GM12878 (cell line): ENCODE measurements at regions not wholly inside any gene's neighbourhood (a gene's known extent, or its start where the extent isn't known, plus 50 kb on each side); places are given as distances from the start of the nearest gene placed in this dataset.

ENCODE experiments used
- ATAC-seq: fragments of 200-7000 bp; cut with Tn5 transposase; 3 replicates; pipeline ENCODE4 v1.9.1; 2020; ENCODE audit warnings: mild to moderate bottlenecking, moderate library complexity
- BruUV-seq: library from RNA; stranded (reverse); fragments of 400-500 nt; replicated peaks from 2 replicates; lab custom pipeline; 2021; lab: Mats Ljungman, UMichigan
- CTCF ChIA-PET: fragments of 300-600 bp; sonication (Branson Sonifier 250); formaldehyde crosslinking; extraction: SDS; loops from one replicate; lab custom pipeline; 2021; ENCODE audit warnings: inconsistent platforms; lab: Yijun Ruan, JAX
- POLR2A ChIA-PET: fragments of 350-600 bp; formaldehyde crosslinking; extraction: SDS; loops from one replicate; lab custom pipeline; 2021; ENCODE audit warnings: inconsistent platforms; lab: Charles Lee
- RAD21 ChIA-PET: fragments of 300-600 bp; sonication (Branson Sonifier 250); formaldehyde crosslinking; loops from one replicate; lab custom pipeline; 2023; ENCODE audit warnings: antibody characterized with exemption; ENCODE audit not compliant: unreplicated experiment; lab: Charles Lee
- SMC1A ChIA-PET: fragments of 300-600 bp; sonication (Branson Sonifier 250); formaldehyde crosslinking; loops from one replicate; lab custom pipeline; 2023; ENCODE audit not compliant: unreplicated experiment, uncharacterized antibody; lab: Charles Lee
- DNase-seq: peaks from one replicate; pipeline ENCODE4 v3.0.0-alpha.2; 2011; ENCODE audit warnings: low read depth, low spot score
- FAIRE-seq: peaks from 3 replicates; lab custom pipeline; 2011; peaks lifted over from hg19 to GRCh38; lab: Jason Lieb, UNC
- H2AFZ ChIP-seq: 2 replicates; pipeline ENCODE4 v1.6.0; 2011; ENCODE audit warnings: low read depth, low read length, control low read depth; ENCODE audit not compliant: control insufficient read depth
- H3K27ac ChIP-seq: 2 replicates; pipeline ENCODE4 v1.5.1; 2011; ENCODE audit warnings: control low read depth; ENCODE audit not compliant: control insufficient read depth, insufficient read depth
- H3K27me3 ChIP-seq, 2 experiments: replicated peaks in 1 of 2; 2 replicates each; pipeline versions ENCODE4 v1.6.0 to v1.6.1; 2011; ENCODE audit warnings: low read length in 1 of 2; ENCODE audit not compliant: control insufficient read depth in 2 of 2, insufficient read depth in 2 of 2
- H3K36me3 ChIP-seq, 2 experiments: 2 replicates each; pipeline ENCODE4 v1.5.1; 2011; ENCODE audit warnings: low read length in 1 of 2; ENCODE audit not compliant: control insufficient read depth in 2 of 2, insufficient read depth in 2 of 2
- H3K4me1 ChIP-seq: 2 replicates; pipeline ENCODE4 v1.6.1; 2011; ENCODE audit warnings: mild to moderate bottlenecking, low read length, moderate library complexity, mixed read lengths; ENCODE audit not compliant: control insufficient read depth, insufficient read depth
- H3K4me2 ChIP-seq: 2 replicates; pipeline ENCODE4 v1.6.0; 2011; ENCODE audit warnings: control low read depth; ENCODE audit not compliant: control insufficient read depth, insufficient read depth
- H3K4me3 ChIP-seq: fragments of 200-600 bp; sonication (generic); 2 replicates; pipeline ENCODE4 v1.5.1; 2016
- H3K79me2 ChIP-seq: 2 replicates; pipeline ENCODE4 v1.6.0; 2011; ENCODE audit warnings: low read length; ENCODE audit not compliant: control insufficient read depth, insufficient read depth
- H3K9ac ChIP-seq: 2 replicates; pipeline ENCODE4 v1.8.0; 2011; ENCODE audit warnings: low read length, control low read depth, mixed read lengths; ENCODE audit not compliant: control insufficient read depth, insufficient read depth
- H3K9me3 ChIP-seq: replicated peaks from 3 replicates; pipeline ENCODE4 v1.5.1; 2011; ENCODE audit warnings: mild to moderate bottlenecking, low read length; ENCODE audit not compliant: control insufficient read depth, insufficient read depth
- H4K20me1 ChIP-seq: 2 replicates; pipeline ENCODE4 v1.6.0; 2011; ENCODE audit not compliant: control insufficient read depth, insufficient read depth
- BCL11A ChIP-seq: IDR thresholded peaks from 2 replicates; pipeline ENCODE4 v1.6.1; 2011; ENCODE audit warnings: low read depth, low read length
- BHLHE40 ChIP-seq, 2 experiments: fragments of 450-650 bp in 1 of 2; IDR thresholded peaks; 2 replicates each; pipeline ENCODE4 v1.6.1; 2011 to 2017; ENCODE audit warnings: low read depth in 2 of 2, borderline replicate concordance in 1 of 2, improper control_type of control experiment in 1 of 2, low read length in 1 of 2, mild to moderate bottlenecking in 1 of 2
- CTCF ChIP-seq, 3 experiments: IDR thresholded peaks in 2 of 3; conservative IDR thresholded peaks in 1 of 3; 2 replicates each; pipeline ENCODE4 v1.5.1; 2011; ENCODE audit warnings: low read depth in 3 of 3, low read length in 3 of 3, mild to moderate bottlenecking in 3 of 3, control low read depth in 2 of 3, moderate library complexity in 2 of 3, inconsistent platforms in 1 of 3, mixed read lengths in 1 of 3; ENCODE audit not compliant: control insufficient read depth in 2 of 3, insufficient read depth in 1 of 3; ENCODE audit errors: extremely low read depth in 1 of 3
- NR2C2 ChIP-seq: IDR thresholded peaks from 2 replicates; pipeline ENCODE4 v1.6.1; 2011; ENCODE audit warnings: borderline replicate concordance, low read depth; ENCODE audit not compliant: control insufficient read depth, insufficient read length
- PAX8 ChIP-seq: fragments of 450-650 bp; IDR thresholded peaks from 2 replicates; pipeline ENCODE4 v1.6.1; 2017; ENCODE audit warnings: mild to moderate bottlenecking, moderate library complexity
- PRDM15 ChIP-seq: fragments of 450-650 bp; formaldehyde crosslinking; IDR thresholded peaks from 2 replicates; pipeline ENCODE4 v1.4.0; 2020; ENCODE audit warnings: mild to moderate bottlenecking, moderate library complexity
- RAD21 ChIP-seq: IDR thresholded peaks from 2 replicates; pipeline ENCODE4 v1.6.1; 2011; ENCODE audit warnings: mild to moderate bottlenecking, low read depth, low read length, moderate library complexity; ENCODE audit not compliant: insufficient read depth
- TBL1XR1 ChIP-seq: IDR thresholded peaks from 2 replicates; pipeline ENCODE4 v1.6.1; 2012; ENCODE audit warnings: low read depth, low read length, improper control_type of control experiment
- ZSCAN29 ChIP-seq: fragments of 450-650 bp; IDR thresholded peaks from 2 replicates; pipeline ENCODE4 v1.6.1; 2017; ENCODE audit warnings: mild to moderate bottlenecking, moderate library complexity
- in situ Hi-C: fragments of 300-500 bp; cut with MboI; formaldehyde crosslinking; loops from 9 replicates; pipeline ENCODE4 v1.14.3; 2018; ENCODE audit warnings: mixed read lengths
- intact Hi-C: fragments of 100-400 bp; cut with micrococcal nuclease; formaldehyde crosslinking; loops from one replicate; pipeline ENCODE4 v1.14.2; 2022; ENCODE audit not compliant: unreplicated experiment
- TF ChIP-seq, protein P1 (sequence below): fragments of 450-650 bp; IDR thresholded peaks from 2 replicates; pipeline ENCODE4 v1.6.1; 2017; ENCODE audit warnings: borderline replicate concordance

DNA sequence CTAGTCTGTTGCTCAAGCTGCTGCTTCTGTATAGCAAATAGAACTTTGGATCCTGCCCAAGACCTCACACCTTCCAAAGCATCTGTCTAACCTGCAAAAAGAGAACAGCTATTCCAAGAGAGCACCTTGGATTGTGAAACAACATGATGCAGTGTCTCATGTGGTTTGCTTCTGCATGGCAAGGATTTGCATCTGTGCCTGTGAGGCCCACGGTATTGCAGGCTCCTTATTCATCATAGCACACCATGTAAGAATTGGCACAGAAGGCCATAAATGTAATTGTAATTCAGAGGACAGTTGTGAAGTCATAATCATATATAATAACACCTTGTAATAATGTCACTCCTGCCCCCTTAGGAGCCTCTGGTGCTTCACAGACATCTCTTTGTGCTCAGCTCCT is 147.1 kb downstream of the ZNF674 start (continued):
- TF ChIP-seq NR2C2, result no peak

DNA sequence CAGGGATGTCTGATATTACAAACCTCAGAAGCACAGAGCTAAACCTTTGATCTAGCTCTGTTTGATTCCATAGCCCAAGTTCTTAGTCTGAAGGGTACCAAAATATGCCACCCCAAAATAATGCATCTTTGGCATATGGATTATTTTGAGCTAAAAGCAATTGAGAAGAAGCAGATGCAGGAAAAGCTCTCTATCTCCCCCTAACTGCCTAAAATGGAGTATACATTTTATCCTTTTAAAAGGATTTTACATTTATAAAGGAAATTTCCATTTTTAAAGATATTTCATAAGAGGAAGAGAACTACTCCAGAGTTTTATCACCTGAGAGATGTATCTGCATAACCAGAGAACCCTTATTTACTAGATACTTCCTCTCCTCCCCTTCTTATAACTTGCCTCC is 158.7 kb downstream of the ZNF674 start:
- intact Hi-C loops, result no loop called here
- no TSS peak for BruUV-seq
- FAIRE-seq, result no peak

More for the DNA sequence above, 158.7 kb downstream of the ZNF674 start:
- no peaks in the 10 kb centered on the region for H4K20me1 ChIP-seq
- CTCF ChIA-PET, result interaction anchor here (0.6 to 2.7 kb wide), 8 partner anchors 10 to 543 kb away, joined by 3 to 23 read pairs (median 4); no protein-coding TSS in a partner anchor
- H3K36me3 ChIP-seq, result no peaks in the 10 kb centered on the region
- H3K9me3 ChIP-seq, result no peaks in the 10 kb centered on the region; the same call in 1 of the 3 replicates
- H3K9ac ChIP-seq, result no peak overlapping the region
- H3K27ac ChIP-seq, result no peak overlapping the region
- H3K79me2 ChIP-seq, result no peaks in the 10 kb centered on the region
- DNase-seq, result no peak
- no peak for ATAC-seq
- TF ChIP-seq PAX8, result no peak
- 0 out of 2 replicates have a peak, but pooled peaks have one; percentile 21 for TF ChIP-seq RAD21
- no peak for TF ChIP-seq PRDM15 (CRISPR knock-in tag)
- peak; percentile 25 to 38 (median 28); a peak in 3 of 6 replicates for TF ChIP-seq CTCF (IDR thresholded peaks at IDR 0.05 in 2 of 3, conservative IDR thresholded peaks at IDR 0.05 in 1 of 3; ENCODE audit: control insufficient read depth in 2 of 3, extremely low read depth in 1 of 3, insufficient read depth in 1 of 3, low read depth in 3 of 3, low read length in 3 of 3)
- no peak for TF ChIP-seq TBL1XR1
- TF ChIP-seq BCL11A, result no peak
- TF ChIP-seq, protein P1, sequence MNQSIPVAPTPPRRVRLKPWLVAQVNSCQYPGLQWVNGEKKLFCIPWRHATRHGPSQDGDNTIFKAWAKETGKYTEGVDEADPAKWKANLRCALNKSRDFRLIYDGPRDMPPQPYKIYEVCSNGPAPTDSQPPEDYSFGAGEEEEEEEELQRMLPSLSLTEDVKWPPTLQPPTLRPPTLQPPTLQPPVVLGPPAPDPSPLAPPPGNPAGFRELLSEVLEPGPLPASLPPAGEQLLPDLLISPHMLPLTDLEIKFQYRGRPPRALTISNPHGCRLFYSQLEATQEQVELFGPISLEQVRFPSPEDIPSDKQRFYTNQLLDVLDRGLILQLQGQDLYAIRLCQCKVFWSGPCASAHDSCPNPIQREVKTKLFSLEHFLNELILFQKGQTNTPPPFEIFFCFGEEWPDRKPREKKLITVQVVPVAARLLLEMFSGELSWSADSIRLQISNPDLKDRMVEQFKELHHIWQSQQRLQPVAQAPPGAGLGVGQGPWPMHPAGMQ, result no peak
- TF ChIP-seq BHLHE40 (IDR thresholded peaks at IDR 0.05; ENCODE audit: borderline replicate concordance in 1 of 2, low read depth in 2 of 2, low read length in 1 of 2), result no peak
- TF ChIP-seq ZSCAN29, result no peak
- POLR2A ChIA-PET, result interaction anchor here (0.6 kb wide), 1 partner anchor 1643 kb away, joined by 4 read pairs; no protein-coding TSS in a partner anchor
- H3K4me3 ChIP-seq, result no peak overlapping the region
- no peaks in the 10 kb centered on the region for H3K27me3 ChIP-seq
- RAD21 ChIA-PET, result interaction anchor here (1.2 to 1.3 kb wide), 2 partner anchors 11 to 22 kb away, joined by 4 to 5 read pairs; no protein-coding TSS in a partner anchor
- no peak overlapping the region for H2AFZ ChIP-seq
- SMC1A ChIA-PET, result interaction anchor here (1.4 to 1.8 kb wide), 2 partner anchors 11 to 22 kb away, joined by 4 to 6 read pairs; no protein-coding TSS in a partner anchor
- in situ Hi-C loops, result loop anchor here (10.0 kb wide), 1 partner anchor 408 kb away; no protein-coding TSS in a partner anchor
- no peaks in the 10 kb centered on the region for H3K4me1 ChIP-seq
- no peak overlapping the region for H3K4me2 ChIP-seq
